ENCODE measurements at regions not wholly inside any gene's neighbourhood (a gene's known extent, or its start where the extent isn't known, plus 50 kb on each side); places are given as distances from the start of the nearest gene placed in this dataset.

DNA sequence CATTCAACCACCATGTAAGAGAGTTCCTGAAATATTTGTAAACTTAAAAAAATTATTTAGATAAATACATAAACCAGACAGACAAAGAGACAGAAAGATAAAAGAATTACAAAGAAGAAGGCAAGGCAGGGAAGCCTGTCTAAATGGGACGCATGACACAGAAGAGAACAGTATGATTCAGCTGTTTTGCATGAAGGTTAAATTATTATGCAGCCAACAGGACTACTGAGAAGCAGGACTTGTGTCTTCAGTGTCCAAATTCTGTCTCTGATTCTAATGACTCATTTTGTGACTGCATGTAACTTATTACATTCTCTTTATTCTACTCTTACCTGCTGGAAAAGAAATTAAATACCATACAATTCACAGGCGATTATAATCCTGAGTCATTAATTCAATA lies 340.4 kb upstream of the KCNMB2 start:
- ChIA-PET CTCF (ENCODE audit: low intra/inter-chr PET ratio, low total read pairs) (no interaction called here), POLR2A (no interaction called here)
- Histone ChIP-seq H4K20me1 (ENCODE audit: insufficient read depth, low read length) (no peaks in the 10 kb centered on the region), H3K4me3 (replicated peaks in 1 of 3; ENCODE audit: insufficient read depth in 1 of 3, low read depth in 2 of 3, low read length in 3 of 3) (no peak overlapping the region), H3K79me2 (ENCODE audit: insufficient read depth, low read length) (no peaks in the 10 kb centered on the region), H3K9ac (ENCODE audit: insufficient read depth, low read depth, low read length) (no peak overlapping the region), H3K9me3 (ENCODE audit: low read length) (no peaks in the 10 kb centered on the region), H3K4me1 (ENCODE audit: insufficient read depth, low read length) (no peaks in the 10 kb centered on the region), H2AFZ (ENCODE audit: low read length) (no peak overlapping the region), H3K36me3 (replicated peaks in 1 of 2; ENCODE audit: control insufficient read depth in 1 of 2, insufficient read depth in 2 of 2, low read length in 2 of 2) (no peaks in the 10 kb centered on the region), H3K27me3 (ENCODE audit: control insufficient read depth in 1 of 2, insufficient read depth in 2 of 2, low read length in 2 of 2) (no peaks in the 10 kb centered on the region), H3K4me2 (ENCODE audit: low read depth, low read length) (no peak overlapping the region), H3K27ac (ENCODE audit: extremely low read length, insufficient read depth, low read length) (no peak overlapping the region)
- no peak for ATAC-seq
- TF ChIP-seq, protein P1, sequence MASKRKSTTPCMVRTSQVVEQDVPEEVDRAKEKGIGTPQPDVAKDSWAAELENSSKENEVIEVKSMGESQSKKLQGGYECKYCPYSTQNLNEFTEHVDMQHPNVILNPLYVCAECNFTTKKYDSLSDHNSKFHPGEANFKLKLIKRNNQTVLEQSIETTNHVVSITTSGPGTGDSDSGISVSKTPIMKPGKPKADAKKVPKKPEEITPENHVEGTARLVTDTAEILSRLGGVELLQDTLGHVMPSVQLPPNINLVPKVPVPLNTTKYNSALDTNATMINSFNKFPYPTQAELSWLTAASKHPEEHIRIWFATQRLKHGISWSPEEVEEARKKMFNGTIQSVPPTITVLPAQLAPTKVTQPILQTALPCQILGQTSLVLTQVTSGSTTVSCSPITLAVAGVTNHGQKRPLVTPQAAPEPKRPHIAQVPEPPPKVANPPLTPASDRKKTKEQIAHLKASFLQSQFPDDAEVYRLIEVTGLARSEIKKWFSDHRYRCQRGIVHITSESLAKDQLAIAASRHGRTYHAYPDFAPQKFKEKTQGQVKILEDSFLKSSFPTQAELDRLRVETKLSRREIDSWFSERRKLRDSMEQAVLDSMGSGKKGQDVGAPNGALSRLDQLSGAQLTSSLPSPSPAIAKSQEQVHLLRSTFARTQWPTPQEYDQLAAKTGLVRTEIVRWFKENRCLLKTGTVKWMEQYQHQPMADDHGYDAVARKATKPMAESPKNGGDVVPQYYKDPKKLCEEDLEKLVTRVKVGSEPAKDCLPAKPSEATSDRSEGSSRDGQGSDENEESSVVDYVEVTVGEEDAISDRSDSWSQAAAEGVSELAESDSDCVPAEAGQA (IDR thresholded peaks at IDR 0.05; ENCODE audit: low read depth): no peak
- TF ChIP-seq, protein P1 (CRISPR knock-in tag; IDR thresholded peaks at IDR 0.05; ENCODE audit: borderline replicate concordance): no peak
- TF ChIP-seq ZKSCAN8 (CRISPR knock-in tag; IDR thresholded peaks at IDR 0.05; ENCODE audit: borderline replicate concordance) (no peak), ZNF3 (CRISPR knock-in tag; IDR thresholded peaks at IDR 0.05) (no peak), KLF6 (CRISPR knock-in tag; IDR thresholded peaks at IDR 0.05) (no peak), ERF (CRISPR knock-in tag; IDR thresholded peaks at IDR 0.05) (no peak), PLRG1 (conservative IDR thresholded peaks at IDR 0.05) (no peak), ZNF546 (CRISPR knock-in tag; conservative IDR thresholded peaks at IDR 0.05) (no peak), GPN1 (CRISPR knock-in tag; IDR thresholded peaks at IDR 0.05; ENCODE audit: borderline replicate concordance) (no peak), MEIS1 (CRISPR knock-in tag; IDR thresholded peaks at IDR 0.05; ENCODE audit: borderline replicate concordance) (no peak)
- TF ChIP-seq, protein P2, sequence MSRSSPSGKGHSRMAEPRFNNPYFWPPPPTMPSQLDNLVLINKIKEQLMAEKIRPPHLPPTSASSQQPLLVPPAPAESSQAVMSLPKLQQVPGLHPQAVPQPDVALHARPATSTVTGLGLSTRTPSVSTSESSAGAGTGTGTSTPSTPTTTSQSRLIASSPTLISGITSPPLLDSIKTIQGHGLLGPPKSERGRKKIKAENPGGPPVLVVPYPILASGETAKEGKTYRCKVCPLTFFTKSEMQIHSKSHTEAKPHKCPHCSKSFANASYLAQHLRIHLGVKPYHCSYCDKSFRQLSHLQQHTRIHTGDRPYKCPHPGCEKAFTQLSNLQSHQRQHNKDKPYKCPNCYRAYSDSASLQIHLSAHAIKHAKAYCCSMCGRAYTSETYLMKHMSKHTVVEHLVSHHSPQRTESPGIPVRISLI (CRISPR knock-in tag; IDR thresholded peaks at IDR 0.05; ENCODE audit: borderline replicate concordance): no peak
- TF ChIP-seq, protein P3, sequence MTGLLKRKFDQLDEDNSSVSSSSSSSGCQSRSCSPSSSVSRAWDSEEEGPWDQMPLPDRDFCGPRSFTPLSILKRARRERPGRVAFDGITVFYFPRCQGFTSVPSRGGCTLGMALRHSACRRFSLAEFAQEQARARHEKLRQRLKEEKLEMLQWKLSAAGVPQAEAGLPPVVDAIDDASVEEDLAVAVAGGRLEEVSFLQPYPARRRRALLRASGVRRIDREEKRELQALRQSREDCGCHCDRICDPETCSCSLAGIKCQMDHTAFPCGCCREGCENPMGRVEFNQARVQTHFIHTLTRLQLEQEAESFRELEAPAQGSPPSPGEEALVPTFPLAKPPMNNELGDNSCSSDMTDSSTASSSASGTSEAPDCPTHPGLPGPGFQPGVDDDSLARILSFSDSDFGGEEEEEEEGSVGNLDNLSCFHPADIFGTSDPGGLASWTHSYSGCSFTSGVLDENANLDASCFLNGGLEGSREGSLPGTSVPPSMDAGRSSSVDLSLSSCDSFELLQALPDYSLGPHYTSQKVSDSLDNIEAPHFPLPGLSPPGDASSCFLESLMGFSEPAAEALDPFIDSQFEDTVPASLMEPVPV (CRISPR knock-in tag; IDR thresholded peaks at IDR 0.05): no peak
- intact Hi-C loops (cut with micrococcal nuclease; ENCODE audit: unreplicated experiment): no loop called here
- no TSS peak for BruUV-seq (replicated peaks)
- no peak for FAIRE-seq
- DNase-seq (ENCODE audit: low spot score): no peak
- in situ Hi-C loops (cut with HindIII; ENCODE audit: extremely low pct_ligation_motif_present, low pct_unique_long_range_greater_than_20kb): no loop called here
- 0% methylated on average over 2 of the region's 2 CpGs for WGBS (ENCODE audit: low lambda C conversion rate)
